ENCODE measurements at regions not wholly inside any gene's neighbourhood (a gene's known extent, or its start where the extent isn't known, plus 50 kb on each side); places are given as distances from the start of the nearest gene placed in this dataset.

DNA sequence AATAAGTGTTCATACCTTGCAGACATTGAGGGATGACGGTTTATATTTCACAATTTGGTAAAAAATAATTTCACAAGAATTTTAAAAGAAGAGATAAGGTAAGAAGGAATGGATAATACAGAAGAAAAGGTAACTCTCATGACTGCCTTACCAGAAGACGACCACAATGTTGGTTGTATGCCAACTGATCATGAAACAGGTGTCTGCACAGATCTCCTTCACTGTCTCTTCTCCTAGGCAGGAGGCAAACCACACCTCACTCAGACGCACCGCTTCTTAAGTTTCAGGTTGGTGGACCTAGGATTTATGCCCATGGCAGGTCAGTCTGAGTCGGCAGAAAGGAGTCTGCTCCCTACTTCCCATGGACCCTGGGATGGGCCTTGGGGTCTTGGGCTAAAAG, 177.2 kb downstream of the VSIG4 start:
- TF ChIP-seq, protein P1, sequence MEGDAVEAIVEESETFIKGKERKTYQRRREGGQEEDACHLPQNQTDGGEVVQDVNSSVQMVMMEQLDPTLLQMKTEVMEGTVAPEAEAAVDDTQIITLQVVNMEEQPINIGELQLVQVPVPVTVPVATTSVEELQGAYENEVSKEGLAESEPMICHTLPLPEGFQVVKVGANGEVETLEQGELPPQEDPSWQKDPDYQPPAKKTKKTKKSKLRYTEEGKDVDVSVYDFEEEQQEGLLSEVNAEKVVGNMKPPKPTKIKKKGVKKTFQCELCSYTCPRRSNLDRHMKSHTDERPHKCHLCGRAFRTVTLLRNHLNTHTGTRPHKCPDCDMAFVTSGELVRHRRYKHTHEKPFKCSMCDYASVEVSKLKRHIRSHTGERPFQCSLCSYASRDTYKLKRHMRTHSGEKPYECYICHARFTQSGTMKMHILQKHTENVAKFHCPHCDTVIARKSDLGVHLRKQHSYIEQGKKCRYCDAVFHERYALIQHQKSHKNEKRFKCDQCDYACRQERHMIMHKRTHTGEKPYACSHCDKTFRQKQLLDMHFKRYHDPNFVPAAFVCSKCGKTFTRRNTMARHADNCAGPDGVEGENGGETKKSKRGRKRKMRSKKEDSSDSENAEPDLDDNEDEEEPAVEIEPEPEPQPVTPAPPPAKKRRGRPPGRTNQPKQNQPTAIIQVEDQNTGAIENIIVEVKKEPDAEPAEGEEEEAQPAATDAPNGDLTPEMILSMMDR (IDR thresholded peaks at IDR 0.05; ENCODE audit: low read depth, low read length, poor library complexity, severe bottlenecking) = no peak
- no peak for TF ChIP-seq EZH2phosphoT487 (IDR thresholded peaks at IDR 0.05; ENCODE audit: borderline replicate concordance, low read length)
